Rectal smooth muscle tissue (tissue), 1 donor: ENCODE measurements at regions not wholly inside any gene's neighbourhood (a gene's known extent, or its start where the extent isn't known, plus 50 kb on each side); places are given as distances from the start of the nearest gene placed in this dataset.
"Not testable (repeated sequence)": the region's sequence is repeated elsewhere in the genome, so short reads cannot be mapped to it uniquely, and the experiment has no call there.

Source experiments
- H3K27ac ChIP-seq: one replicate; pipeline ENCODE4 v1.7.0; 2013; ENCODE audit warnings: low read depth, low read length, inconsistent platforms
- H3K27me3 ChIP-seq: one replicate; pipeline ENCODE4 v1.7.0; 2013; ENCODE audit warnings: low read length; ENCODE audit not compliant: control insufficient read depth, insufficient read depth
- H3K36me3 ChIP-seq: one replicate; pipeline ENCODE4 v1.7.0; 2013; ENCODE audit warnings: low read length; ENCODE audit not compliant: control insufficient read depth, insufficient read depth
- H3K4me1 ChIP-seq: one replicate; pipeline ENCODE4 v1.7.0; 2013; ENCODE audit warnings: low read length; ENCODE audit not compliant: control insufficient read depth, insufficient read depth
- H3K4me3 ChIP-seq: one replicate; pipeline ENCODE4 v1.7.0; 2013; ENCODE audit warnings: low read length
- H3K9ac ChIP-seq: one replicate; pipeline ENCODE4 v1.7.0; 2013; ENCODE audit warnings: low read length

- not testable (repeated sequence) for H3K4me1 ChIP-seq, H3K4me3 ChIP-seq, H3K9ac ChIP-seq, H3K27me3 ChIP-seq, H3K27ac ChIP-seq, H3K36me3 ChIP-seq
Measured at GRCh38 chr9:40942730-40943129, 185.8 kb downstream of the FOXD4L6 start.

DNA sequence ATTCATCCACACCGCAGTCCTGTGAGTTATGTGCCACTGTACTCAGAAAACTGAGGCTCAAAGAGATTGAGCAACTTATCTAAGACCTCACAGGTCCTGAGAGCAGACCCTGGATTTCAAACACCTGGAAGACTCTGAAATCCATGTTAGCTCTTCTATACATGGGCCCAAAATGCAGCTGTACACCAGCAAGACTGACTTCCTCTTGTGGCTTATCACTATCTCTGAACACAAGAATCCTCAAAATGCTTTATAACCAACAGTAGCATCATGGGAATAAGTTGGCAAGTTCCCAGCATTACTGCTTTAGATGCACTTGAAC lies 188.6 kb downstream of the FOXD4L6 start:
- H3K27ac ChIP-seq, H3K36me3 ChIP-seq, H3K4me3 ChIP-seq, H3K4me1 ChIP-seq, H3K9ac ChIP-seq, H3K27me3 ChIP-seq: not testable (repeated sequence)

GRCh38 chr9:40939201-40939887 lies 189.1 kb downstream of the FOXD4L6 start:
- not testable (repeated sequence) for H3K4me1 ChIP-seq, H3K27ac ChIP-seq, H3K9ac ChIP-seq, H3K4me3 ChIP-seq, H3K27me3 ChIP-seq, H3K36me3 ChIP-seq

DNA sequence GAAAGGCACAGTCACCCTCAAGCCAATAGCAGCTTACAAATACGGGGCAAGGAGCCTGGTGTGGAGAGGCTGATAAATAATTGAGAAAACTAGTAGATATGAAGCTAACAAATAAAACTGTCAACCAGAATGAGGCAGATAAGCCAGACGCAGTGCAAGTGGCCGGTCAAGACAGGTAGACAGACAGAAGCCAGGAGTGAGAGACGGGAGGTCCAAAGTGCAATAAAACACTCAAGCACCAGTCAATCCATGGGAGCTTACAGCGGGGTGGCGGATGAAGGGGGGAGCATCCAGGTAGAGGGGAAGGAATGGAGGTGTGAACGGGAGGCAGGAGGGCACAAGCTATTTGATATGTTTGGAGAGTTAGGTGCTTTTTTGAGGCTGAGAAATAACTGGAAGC lies 193.1 kb downstream of the FOXD4L6 start:
- H3K27ac ChIP-seq: no peak overlapping the region
- H3K27me3 ChIP-seq: no peaks in the 10 kb centered on the region
- no peak overlapping the region for H3K9ac ChIP-seq
- no peaks in the 10 kb centered on the region for H3K36me3 ChIP-seq
- no peak overlapping the region for H3K4me3 ChIP-seq
- H3K4me1 ChIP-seq: no peaks in the 10 kb centered on the region

DNA sequence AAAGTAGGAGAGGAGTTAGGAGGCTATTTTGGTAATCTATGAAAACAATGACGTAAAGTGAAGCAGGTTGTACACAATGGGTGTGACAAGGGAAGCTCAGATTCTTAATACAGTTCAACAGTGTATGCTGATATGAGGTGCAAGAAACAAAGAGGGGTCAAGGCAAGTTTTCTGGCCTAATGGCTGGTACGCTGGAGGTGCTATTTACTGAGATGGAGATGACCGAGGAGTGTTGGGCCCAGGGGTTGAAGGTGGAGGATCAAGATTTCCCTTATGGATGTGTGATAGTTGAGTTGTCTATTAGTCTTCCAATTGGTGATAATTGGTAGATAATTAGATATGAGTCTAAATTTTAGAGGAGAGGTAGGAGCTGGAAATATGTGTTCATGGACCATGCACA lies 194.0 kb downstream of the FOXD4L6 start:
- H3K27ac ChIP-seq, H3K36me3 ChIP-seq, H3K4me3 ChIP-seq, H3K27me3 ChIP-seq, H3K9ac ChIP-seq, H3K4me1 ChIP-seq: not testable (repeated sequence)

DNA sequence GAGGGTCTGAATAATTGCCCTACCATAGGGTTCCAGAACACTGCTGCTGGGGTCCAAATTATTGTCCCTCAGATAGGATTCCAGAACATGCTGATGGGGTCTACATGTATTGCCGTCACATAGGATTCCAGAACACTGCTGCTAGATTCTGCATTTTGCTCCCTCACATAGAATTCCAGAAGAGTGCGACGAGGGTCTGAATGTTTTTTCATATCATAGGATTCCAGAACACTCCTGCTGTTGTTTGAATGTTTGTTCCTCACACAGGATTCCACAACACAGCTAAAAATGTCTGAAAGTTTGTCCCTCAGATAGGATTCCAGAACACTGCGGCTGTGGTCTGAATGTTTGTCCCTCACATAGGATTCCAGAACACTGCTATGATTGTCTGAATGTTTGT lies 198.1 kb downstream of the FOXD4L6 start:
- not testable (repeated sequence) for H3K4me3 ChIP-seq, H3K27me3 ChIP-seq, H3K27ac ChIP-seq, H3K9ac ChIP-seq, H3K4me1 ChIP-seq, H3K36me3 ChIP-seq

- not testable (repeated sequence) for H3K4me3 ChIP-seq, H3K9ac ChIP-seq, H3K27me3 ChIP-seq, H3K36me3 ChIP-seq, H3K27ac ChIP-seq, H3K4me1 ChIP-seq
Measured at GRCh38 chr9:40929488-40929845, 199.0 kb downstream of the FOXD4L6 start.

DNA sequence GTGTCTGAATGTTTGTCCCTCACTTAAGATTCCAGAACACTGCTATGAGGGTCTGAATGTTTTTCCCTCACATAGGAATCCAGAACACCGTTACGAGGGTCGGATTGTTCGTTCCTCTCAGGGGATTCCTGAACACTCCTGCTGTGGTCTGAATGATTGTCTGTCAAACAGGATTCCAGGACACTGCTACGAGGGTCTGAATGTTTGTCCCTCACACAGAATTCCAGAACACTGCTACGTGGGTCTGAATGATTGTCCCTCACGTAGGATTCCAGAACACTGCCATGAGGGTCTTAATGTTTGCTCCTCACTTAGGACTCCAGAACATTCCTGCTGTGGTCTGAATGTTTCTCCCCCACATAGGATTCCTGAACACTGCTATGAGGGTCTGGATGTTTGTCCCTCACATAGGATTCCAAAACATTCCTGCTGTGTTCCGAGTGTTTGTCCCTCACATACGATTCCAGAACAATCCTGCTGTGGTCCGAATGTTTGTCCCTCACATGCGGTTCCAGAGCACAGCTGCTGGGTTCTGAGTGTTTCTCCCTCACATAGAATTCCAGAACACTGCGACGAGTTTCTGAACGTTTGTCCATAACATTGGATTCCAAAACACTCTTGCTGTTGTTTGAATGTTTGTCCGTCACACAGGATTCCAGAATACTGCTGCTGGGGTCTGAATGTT lies 199.5 kb downstream of the FOXD4L6 start:
- H3K27ac ChIP-seq: no peak overlapping the region
- H3K36me3 ChIP-seq: no peaks in the 10 kb centered on the region
- H3K27me3 ChIP-seq: no peaks in the 10 kb centered on the region
- no peaks in the 10 kb centered on the region for H3K4me1 ChIP-seq
- no peak overlapping the region for H3K4me3 ChIP-seq
- H3K9ac ChIP-seq: no peak overlapping the region

- Histone ChIP-seq H3K36me3 (no peaks in the 10 kb centered on the region), H3K27me3 (no peaks in the 10 kb centered on the region), H3K4me1 (no peaks in the 10 kb centered on the region), H3K9ac (no peak overlapping the region), H3K4me3 (no peak overlapping the region), H3K27ac (no peak overlapping the region)
Measured at GRCh38 chr9:40927851-40928802, 200.4 kb downstream of the FOXD4L6 start.

- Histone ChIP-seq H3K27ac (no peak overlapping the region), H3K4me1 (no peaks in the 10 kb centered on the region), H3K4me3 (no peak overlapping the region), H3K27me3 (no peaks in the 10 kb centered on the region), H3K36me3 (no peaks in the 10 kb centered on the region), H3K9ac (no peak overlapping the region)
Measured at GRCh38 chr9:40927260-40927631, 201.2 kb downstream of the FOXD4L6 start.

DNA sequence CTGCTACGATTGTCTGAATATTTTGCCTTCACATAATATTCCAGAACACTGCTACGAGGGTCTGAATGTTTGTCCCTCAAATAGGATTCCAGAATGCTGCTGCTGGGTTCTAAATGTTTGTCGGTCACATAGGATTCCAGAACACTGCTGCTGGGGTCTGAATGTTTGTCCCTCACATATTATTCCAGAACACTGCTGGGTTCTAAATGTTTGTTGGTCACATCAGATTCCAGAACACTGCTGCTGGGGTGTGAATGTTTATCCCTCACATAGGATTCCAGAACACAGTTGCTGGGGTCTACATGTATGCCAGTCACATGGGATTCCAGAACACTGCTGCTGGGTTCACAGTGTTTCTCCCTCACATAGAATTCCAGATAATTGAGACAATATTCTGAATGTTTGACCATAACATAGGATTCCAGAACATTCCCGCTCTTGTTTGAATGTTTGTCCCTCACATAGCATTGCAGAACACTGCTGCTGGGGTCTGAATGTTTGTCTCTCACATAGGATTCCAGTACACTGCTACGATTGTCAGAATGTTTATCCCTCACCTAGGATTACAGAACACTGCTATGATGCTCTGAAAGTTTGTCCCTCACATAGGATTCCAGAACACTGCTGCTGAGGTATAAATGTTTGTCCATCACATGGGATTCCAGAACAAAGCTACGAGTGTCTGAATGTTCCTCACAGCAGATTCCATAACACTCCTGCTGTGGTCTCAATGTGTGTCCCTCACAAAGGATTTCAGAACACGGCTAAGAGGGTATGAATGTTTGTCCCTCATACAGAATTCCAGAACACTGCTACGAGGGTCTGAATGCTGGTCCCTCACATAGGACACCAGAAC lies 201.8 kb downstream of the FOXD4L6 start:
- Histone ChIP-seq H3K4me3 (no peak overlapping the region), H3K27me3 (no peaks in the 10 kb centered on the region), H3K4me1 (no peaks in the 10 kb centered on the region), H3K36me3 (no peaks in the 10 kb centered on the region), H3K9ac (no peak overlapping the region), H3K27ac (no peak overlapping the region)

GRCh38 chr9:40925149-40925548 lies 203.3 kb downstream of the FOXD4L6 start:
- Histone ChIP-seq H3K4me1 (no peaks in the 10 kb centered on the region), H3K27ac (no peak overlapping the region), H3K4me3 (no peak overlapping the region), H3K36me3 (no peaks in the 10 kb centered on the region), H3K27me3 (no peaks in the 10 kb centered on the region), H3K9ac (no peak overlapping the region)
